Peyer's patch (tissue), 4 donors: ENCODE measurements at regions not wholly inside any gene's neighbourhood (a gene's known extent, or its start where the extent isn't known, plus 50 kb on each side); places are given as distances from the start of the nearest gene placed in this dataset.

ENCODE experiments used
- POLR2A ChIP-seq, 2 donors: fragments of 450-650 bp; IDR thresholded peaks; one replicate each; pipeline ENCODE4 v1.5.1; 2017; ENCODE audit warnings: antibody characterized with exemption in 2 of 2, mild to moderate bottlenecking in 2 of 2, moderate library complexity in 2 of 2
- TF ChIP-seq, protein P1 (sequence below), 6 experiments: fragments of 450-650 bp in 4 of 6; fragments of 200-600 bp in 2 of 6; sonication (generic) in 1 of 6; IDR thresholded peaks; one replicate each; pipeline ENCODE4 v1.5.1; 2017 to 2019; ENCODE audit warnings: antibody characterized with exemption in 6 of 6, mild to moderate bottlenecking in 3 of 6, moderate library complexity in 1 of 6

DNA sequence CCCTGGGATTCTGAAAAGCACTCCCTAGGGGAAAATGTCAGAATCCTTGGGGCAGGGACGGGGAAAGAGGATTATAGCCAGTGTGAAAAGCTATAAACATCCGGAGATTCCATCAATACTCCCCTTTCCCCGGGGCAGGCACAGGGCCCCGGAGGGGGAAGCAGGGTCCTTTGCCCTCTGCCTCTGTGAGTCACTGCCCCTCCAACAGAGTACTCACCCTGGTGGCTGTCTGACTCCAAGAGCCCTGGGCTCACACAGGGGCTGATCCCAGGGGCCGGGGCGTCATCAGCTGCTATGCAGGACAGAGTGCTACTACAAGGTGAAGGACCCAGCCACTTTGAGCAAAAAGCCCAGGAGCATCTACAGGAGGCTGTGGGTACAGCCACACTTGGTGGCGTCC, 133.0 kb upstream of the PRR20G start:
- TF ChIP-seq, protein P1, sequence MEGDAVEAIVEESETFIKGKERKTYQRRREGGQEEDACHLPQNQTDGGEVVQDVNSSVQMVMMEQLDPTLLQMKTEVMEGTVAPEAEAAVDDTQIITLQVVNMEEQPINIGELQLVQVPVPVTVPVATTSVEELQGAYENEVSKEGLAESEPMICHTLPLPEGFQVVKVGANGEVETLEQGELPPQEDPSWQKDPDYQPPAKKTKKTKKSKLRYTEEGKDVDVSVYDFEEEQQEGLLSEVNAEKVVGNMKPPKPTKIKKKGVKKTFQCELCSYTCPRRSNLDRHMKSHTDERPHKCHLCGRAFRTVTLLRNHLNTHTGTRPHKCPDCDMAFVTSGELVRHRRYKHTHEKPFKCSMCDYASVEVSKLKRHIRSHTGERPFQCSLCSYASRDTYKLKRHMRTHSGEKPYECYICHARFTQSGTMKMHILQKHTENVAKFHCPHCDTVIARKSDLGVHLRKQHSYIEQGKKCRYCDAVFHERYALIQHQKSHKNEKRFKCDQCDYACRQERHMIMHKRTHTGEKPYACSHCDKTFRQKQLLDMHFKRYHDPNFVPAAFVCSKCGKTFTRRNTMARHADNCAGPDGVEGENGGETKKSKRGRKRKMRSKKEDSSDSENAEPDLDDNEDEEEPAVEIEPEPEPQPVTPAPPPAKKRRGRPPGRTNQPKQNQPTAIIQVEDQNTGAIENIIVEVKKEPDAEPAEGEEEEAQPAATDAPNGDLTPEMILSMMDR (IDR thresholded peaks at IDR 0.05): no peak
- no peak for TF ChIP-seq POLR2A (IDR thresholded peaks at IDR 0.05)
